CD4-positive, CD25-positive, alpha-beta regulatory T cell (primary cell): ENCODE measurements at regions not wholly inside any gene's neighbourhood (a gene's known extent, or its start where the extent isn't known, plus 50 kb on each side); places are given as distances from the start of the nearest gene placed in this dataset.

Experiments used
- ATAC-seq, 2 donors: fragments of 150-1000 bp; cut with Tn5 transposase; one replicate each; pipeline ENCODE4 v1.10.0; 2021; ENCODE audit warnings: low read depth in 2 of 2, moderate number of reproducible peaks in 2 of 2, moderate library complexity in 1 of 2
- DNase-seq, 3 donors: peaks; one replicate each; pipeline versions ENCODE4 v3.0.0 to v3.0.0-alpha.2; 2012 to 2022; ENCODE audit warnings: mixed read lengths in 1 of 3
- H3K27ac ChIP-seq: one replicate; pipeline ENCODE4 v1.7.0; 2013; ENCODE audit warnings: mild to moderate bottlenecking, low read length; ENCODE audit not compliant: insufficient read depth, poor library complexity, severe bottlenecking
- H3K27me3 ChIP-seq: one replicate; pipeline ENCODE4 v1.7.0; 2013; ENCODE audit warnings: low read length; ENCODE audit not compliant: control insufficient read depth, insufficient read depth
- H3K36me3 ChIP-seq: one replicate; pipeline ENCODE4 v1.7.0; 2013; ENCODE audit warnings: mild to moderate bottlenecking, low read length, moderate library complexity; ENCODE audit not compliant: control insufficient read depth, insufficient read depth
- H3K4me1 ChIP-seq: 2 replicates; pipeline ENCODE4 v1.7.0; 2013; ENCODE audit warnings: mild to moderate bottlenecking, low read length; ENCODE audit not compliant: insufficient read depth, control insufficient read depth, poor library complexity, severe bottlenecking
- H3K4me3 ChIP-seq: one replicate; pipeline ENCODE4 v1.7.0; 2013; ENCODE audit warnings: low read depth, mild to moderate bottlenecking, low read length, moderate library complexity
- H3K9me3 ChIP-seq, 2 experiments: 1 replicate in 1 of 2; 2 replicates in 1 of 2; pipeline ENCODE4 v1.7.0; 2013; ENCODE audit warnings: low read length in 2 of 2, mild to moderate bottlenecking in 1 of 2, moderate library complexity in 1 of 2; ENCODE audit not compliant: control insufficient read depth in 2 of 2
- H3K27ac Mint-ChIP-seq, 3 donors: one replicate each; pipeline ENCODE4 v1.8.0; 2020 to 2022; ENCODE audit warnings: mild to moderate bottlenecking in 3 of 3, mixed read lengths in 3 of 3, moderate library complexity in 2 of 3
- H3K27me3 Mint-ChIP-seq: one replicate; pipeline ENCODE4 v1.8.0; 2022; ENCODE audit warnings: mild to moderate bottlenecking, mixed read lengths
- H3K36me3 Mint-ChIP-seq: one replicate; pipeline ENCODE4 v1.8.0; 2020; ENCODE audit warnings: mixed read lengths
- H3K4me1 Mint-ChIP-seq, 4 donors: one replicate each; pipeline ENCODE4 v1.8.0; 2020 to 2022; ENCODE audit warnings: mixed read lengths in 4 of 4, mild to moderate bottlenecking in 1 of 4
- H3K4me3 Mint-ChIP-seq, 4 donors: one replicate each; pipeline ENCODE4 v1.8.0; 2020 to 2022; ENCODE audit warnings: mild to moderate bottlenecking in 4 of 4, mixed read lengths in 4 of 4, moderate library complexity in 3 of 4
- H3K9me3 Mint-ChIP-seq, 7 donors: one replicate each; pipeline ENCODE4 v1.8.0; 2020 to 2022; ENCODE audit warnings: mixed read lengths in 7 of 7, mild to moderate bottlenecking in 3 of 7, moderate library complexity in 2 of 7

- no peak for DNase-seq
- H3K27me3 Mint-ChIP-seq, result no peaks in the 10 kb centered on the region
- no peaks in the 10 kb centered on the region for H3K4me1 ChIP-seq
- H3K27me3 ChIP-seq, result no peaks in the 10 kb centered on the region
- no peaks in the 10 kb centered on the region for H3K36me3 Mint-ChIP-seq
- no peak for ATAC-seq
- H3K27ac ChIP-seq, result no peak overlapping the region
- H3K4me3 ChIP-seq, result no peak overlapping the region
- H3K27ac Mint-ChIP-seq, result no peak overlapping the region
- H3K9me3 Mint-ChIP-seq, result peaks cover 0 to 13% (median 0%) of the 10 kb centered on the region in 7 donors
- no peaks in the 10 kb centered on the region for H3K4me1 Mint-ChIP-seq
- H3K4me3 Mint-ChIP-seq, result no peak overlapping the region
- H3K36me3 ChIP-seq, result no peaks in the 10 kb centered on the region
- H3K9me3 ChIP-seq, result no peaks in the 10 kb centered on the region
Observed at GRCh38 chr5:9720361-9720760, 90.2 kb upstream of the TAS2R1 start.

GRCh38 chr5:9716838-9717281 lies 86.7 kb upstream of the TAS2R1 start:
- H3K36me3 Mint-ChIP-seq, result no peaks in the 10 kb centered on the region
- no peak overlapping the region for H3K27ac Mint-ChIP-seq
- Histone ChIP-seq H3K27ac (no peak overlapping the region), H3K9me3 (no peaks in the 10 kb centered on the region), H3K4me1 (no peaks in the 10 kb centered on the region), H3K4me3 (no peak overlapping the region), H3K27me3 (no peaks in the 10 kb centered on the region), H3K36me3 (no peaks in the 10 kb centered on the region)
- no peak overlapping the region for H3K4me3 Mint-ChIP-seq
- H3K27me3 Mint-ChIP-seq, result no peaks in the 10 kb centered on the region
- no peak for ATAC-seq
- H3K4me1 Mint-ChIP-seq, result no peaks in the 10 kb centered on the region
- peaks cover 0 to 7% (median 2%) of the 10 kb centered on the region in 7 donors for H3K9me3 Mint-ChIP-seq
- no peak for DNase-seq

GRCh38 chr5:9715891-9716335 lies 85.8 kb upstream of the TAS2R1 start:
- no peak overlapping the region for H3K4me3 Mint-ChIP-seq
- Histone ChIP-seq H3K4me3 (no peak overlapping the region), H3K4me1 (no peaks in the 10 kb centered on the region), H3K27ac (no peak overlapping the region), H3K27me3 (no peaks in the 10 kb centered on the region), H3K36me3 (no peaks in the 10 kb centered on the region), H3K9me3 (no peaks in the 10 kb centered on the region)
- no peaks in the 10 kb centered on the region for H3K36me3 Mint-ChIP-seq
- H3K27ac Mint-ChIP-seq, result no peak overlapping the region
- DNase-seq (no peak), ATAC-seq (no peak)
- peaks cover 0 to 7% (median 2%) of the 10 kb centered on the region in 7 donors for H3K9me3 Mint-ChIP-seq
- no peaks in the 10 kb centered on the region for H3K27me3 Mint-ChIP-seq
- no peaks in the 10 kb centered on the region for H3K4me1 Mint-ChIP-seq

GRCh38 chr5:9713959-9714586 lies 83.9 kb upstream of the TAS2R1 start:
- DNase-seq, result no peak
- peaks cover 0 to 7% (median 2%) of the 10 kb centered on the region in 7 donors for H3K9me3 Mint-ChIP-seq
- no peak overlapping the region for H3K4me3 Mint-ChIP-seq
- Histone ChIP-seq H3K4me1 (no peaks in the 10 kb centered on the region), H3K27ac (no peak overlapping the region), H3K9me3 (no peaks in the 10 kb centered on the region), H3K4me3 (no peak overlapping the region), H3K36me3 (no peaks in the 10 kb centered on the region), H3K27me3 (no peaks in the 10 kb centered on the region)
- H3K4me1 Mint-ChIP-seq, result no peaks in the 10 kb centered on the region
- no peaks in the 10 kb centered on the region for H3K36me3 Mint-ChIP-seq
- H3K27ac Mint-ChIP-seq, result no peak overlapping the region
- H3K27me3 Mint-ChIP-seq, result no peaks in the 10 kb centered on the region
- no peak for ATAC-seq

GRCh38 chr5:9713356-9713755 lies 83.2 kb upstream of the TAS2R1 start:
- no peak for DNase-seq
- no peaks in the 10 kb centered on the region for H3K36me3 Mint-ChIP-seq
- H3K27me3 Mint-ChIP-seq, result no peaks in the 10 kb centered on the region

GRCh38 chr5:9712911-9713310 lies 82.8 kb upstream of the TAS2R1 start:
- Mint-ChIP-seq H3K4me1 (no peaks in the 10 kb centered on the region), H3K27me3 (no peaks in the 10 kb centered on the region), H3K27ac (no peak overlapping the region), H3K36me3 (no peaks in the 10 kb centered on the region), H3K9me3 (peaks cover 0 to 7% (median 2%) of the 10 kb centered on the region in 7 donors), H3K4me3 (no peak overlapping the region)
- Histone ChIP-seq H3K4me1 (no peaks in the 10 kb centered on the region), H3K9me3 (no peaks in the 10 kb centered on the region), H3K27me3 (no peaks in the 10 kb centered on the region), H3K27ac (no peak overlapping the region), H3K36me3 (no peaks in the 10 kb centered on the region), H3K4me3 (no peak overlapping the region)
- no peak for DNase-seq
- ATAC-seq, result no peak

More at GRCh38 chr5:9713356-9713755, 83.2 kb upstream of the TAS2R1 start:
- no peak for ATAC-seq
- H3K27me3 ChIP-seq, result no peaks in the 10 kb centered on the region
- no peak overlapping the region for H3K4me3 ChIP-seq
- H3K9me3 ChIP-seq, result no peaks in the 10 kb centered on the region
- no peaks in the 10 kb centered on the region for H3K36me3 ChIP-seq
- no peaks in the 10 kb centered on the region for H3K4me1 Mint-ChIP-seq
- no peak overlapping the region for H3K27ac ChIP-seq
- no peaks in the 10 kb centered on the region for H3K4me1 ChIP-seq
- no peak overlapping the region for H3K27ac Mint-ChIP-seq
- no peak overlapping the region for H3K4me3 Mint-ChIP-seq
- H3K9me3 Mint-ChIP-seq, result peaks cover 0 to 7% (median 2%) of the 10 kb centered on the region in 7 donors

GRCh38 chr5:9712506-9712905 lies 82.4 kb upstream of the TAS2R1 start:
- no peaks in the 10 kb centered on the region for H3K9me3 ChIP-seq
- H3K27ac Mint-ChIP-seq, result no peak overlapping the region
- no peak overlapping the region for H3K27ac ChIP-seq
- no peaks in the 10 kb centered on the region for H3K27me3 Mint-ChIP-seq
- no peak overlapping the region for H3K4me3 ChIP-seq
- DNase-seq (no peak), ATAC-seq (no peak)
- H3K9me3 Mint-ChIP-seq, result peaks cover 0 to 7% (median 2%) of the 10 kb centered on the region in 7 donors
- H3K4me1 Mint-ChIP-seq, result no peaks in the 10 kb centered on the region
- no peaks in the 10 kb centered on the region for H3K4me1 ChIP-seq
- no peaks in the 10 kb centered on the region for H3K36me3 Mint-ChIP-seq
- no peak overlapping the region for H3K4me3 Mint-ChIP-seq
- no peaks in the 10 kb centered on the region for H3K27me3 ChIP-seq
- no peaks in the 10 kb centered on the region for H3K36me3 ChIP-seq

- no peak overlapping the region for H3K4me3 Mint-ChIP-seq
- Histone ChIP-seq H3K9me3 (no peaks in the 10 kb centered on the region), H3K4me1 (no peaks in the 10 kb centered on the region), H3K27me3 (no peaks in the 10 kb centered on the region), H3K36me3 (no peaks in the 10 kb centered on the region), H3K4me3 (no peak overlapping the region), H3K27ac (no peak overlapping the region)
- H3K4me1 Mint-ChIP-seq, result no peaks in the 10 kb centered on the region
- H3K27me3 Mint-ChIP-seq, result no peaks in the 10 kb centered on the region
- no peak for DNase-seq
- no peaks in the 10 kb centered on the region for H3K36me3 Mint-ChIP-seq
- peaks cover 0 to 9% (median 2%) of the 10 kb centered on the region in 7 donors for H3K9me3 Mint-ChIP-seq
- no peak for ATAC-seq
- H3K27ac Mint-ChIP-seq, result peak overlapping the region in 1 of 3 donors; percentile 21
Observed at GRCh38 chr5:9710069-9710468, 79.9 kb upstream of the TAS2R1 start.
